CD14-positive monocyte (primary cell): ENCODE measurements at regions not wholly inside any gene's neighbourhood (a gene's known extent, or its start where the extent isn't known, plus 50 kb on each side); places are given as distances from the start of the nearest gene placed in this dataset.

Experiments
- DNase-seq, 3 donors: peaks; one replicate each; pipeline ENCODE4 v3.0.0-alpha.2; 2011 to 2022
- H2AFZ ChIP-seq: 2 replicates; pipeline ENCODE4 v1.6.0; 2012; ENCODE audit warnings: mild to moderate bottlenecking, low read depth, low read length, inconsistent platforms; ENCODE audit not compliant: insufficient read depth, poor library complexity, severe bottlenecking
- H3K27ac ChIP-seq, 2 donors: 1 replicate in 1 of 2; 2 replicates in 1 of 2; pipeline ENCODE4 v1.5.1; 2012 to 2013; ENCODE audit warnings: low read length in 2 of 2, control low read depth in 1 of 2, inconsistent platforms in 1 of 2, low read depth in 1 of 2, mild to moderate bottlenecking in 1 of 2
- H3K27me3 ChIP-seq, 2 donors: one replicate each; pipeline versions ENCODE4 v1.6.0 to v1.6.1; 2011 to 2013; ENCODE audit warnings: low read length in 2 of 2; ENCODE audit not compliant: control insufficient read depth in 2 of 2, insufficient read depth in 2 of 2
- H3K36me3 ChIP-seq, 2 donors: replicated peaks in 1 of 2; 1 replicate in 1 of 2; 2 replicates in 1 of 2; pipeline versions ENCODE4 v1.5.1 to v1.6.1; 2012 to 2013; ENCODE audit warnings: low read length in 2 of 2, control low read depth in 1 of 2, inconsistent platforms in 1 of 2, mild to moderate bottlenecking in 1 of 2; ENCODE audit not compliant: insufficient read depth in 2 of 2, control insufficient read depth in 1 of 2
- H3K4me1 ChIP-seq, 2 donors: 1 replicate in 1 of 2; 2 replicates in 1 of 2; pipeline versions ENCODE4 v1.5.1 to v1.6.1; 2012 to 2013; ENCODE audit warnings: low read length in 2 of 2, control low read depth in 1 of 2, inconsistent platforms in 1 of 2, mild to moderate bottlenecking in 1 of 2, moderate library complexity in 1 of 2; ENCODE audit not compliant: insufficient read depth in 2 of 2, control insufficient read depth in 1 of 2
- H3K4me2 ChIP-seq: replicated peaks from 2 replicates; pipeline ENCODE3; 2012; ENCODE audit warnings: low read length, moderate library complexity, mild to moderate bottlenecking; ENCODE audit not compliant: poor library complexity, severe bottlenecking; ENCODE audit errors: extremely low read depth
- H3K4me3 ChIP-seq, 3 experiments: fragments of 200-600 bp in 1 of 3; sonication (generic) in 1 of 3; replicated peaks in 1 of 3; 1 replicate in 2 of 3; 2 replicates in 1 of 3; pipeline ENCODE4 v1.5.1; 2011 to 2013; ENCODE audit warnings: low read length in 3 of 3, mild to moderate bottlenecking in 3 of 3, control low read depth in 2 of 3, low read depth in 2 of 3, inconsistent platforms in 1 of 3, moderate library complexity in 1 of 3
- H3K79me2 ChIP-seq: 2 replicates; pipeline ENCODE4 v1.6.0; 2012; ENCODE audit warnings: mild to moderate bottlenecking, control low read depth, inconsistent platforms, low read length, moderate library complexity; ENCODE audit not compliant: insufficient read depth
- H3K9ac ChIP-seq: 2 replicates; pipeline ENCODE4 v1.6.0; 2017; ENCODE audit warnings: low read length, mild to moderate bottlenecking; ENCODE audit not compliant: insufficient read depth, poor library complexity, severe bottlenecking
- H3K9me3 ChIP-seq, 2 donors: replicated peaks in 1 of 2; 1 replicate in 1 of 2; 2 replicates in 1 of 2; pipeline versions ENCODE4 v1.5.1 to v1.6.1; 2012 to 2013; ENCODE audit warnings: low read length in 2 of 2, control low read depth in 1 of 2; ENCODE audit not compliant: control insufficient read depth in 1 of 2, insufficient read depth in 1 of 2
- H4K20me1 ChIP-seq: 2 replicates; pipeline ENCODE4 v1.6.0; 2012; ENCODE audit warnings: mild to moderate bottlenecking, low read length, control low read depth, moderate library complexity; ENCODE audit not compliant: insufficient read depth
- H3K27ac Mint-ChIP-seq, 7 donors: one replicate each; pipeline ENCODE4 v1.8.0; 2020; ENCODE audit warnings: mild to moderate bottlenecking in 7 of 7, mixed read lengths in 7 of 7, moderate library complexity in 6 of 7, inconsistent platforms in 2 of 7
- H3K27me3 Mint-ChIP-seq, 3 donors: one replicate each; pipeline ENCODE4 v1.8.0; 2021 to 2022; ENCODE audit warnings: low read depth in 3 of 3, mild to moderate bottlenecking in 3 of 3, mixed read lengths in 3 of 3, moderate library complexity in 3 of 3, inconsistent platforms in 1 of 3
- H3K36me3 Mint-ChIP-seq, 2 donors: one replicate each; pipeline ENCODE4 v1.8.0; 2020; ENCODE audit warnings: mixed read lengths in 2 of 2, inconsistent platforms in 1 of 2, mild to moderate bottlenecking in 1 of 2
- H3K4me1 Mint-ChIP-seq: one replicate; pipeline ENCODE4 v1.8.0; 2020; ENCODE audit warnings: mild to moderate bottlenecking, mixed read lengths
- H3K4me3 Mint-ChIP-seq, 2 donors: one replicate each; pipeline ENCODE4 v1.8.0; 2020; ENCODE audit warnings: mild to moderate bottlenecking in 2 of 2, mixed read lengths in 2 of 2, moderate library complexity in 1 of 2
- H3K9me3 Mint-ChIP-seq, 7 donors: one replicate each; pipeline ENCODE4 v1.8.0; 2020 to 2022; ENCODE audit warnings: mixed read lengths in 7 of 7, mild to moderate bottlenecking in 6 of 7, moderate library complexity in 6 of 7, inconsistent platforms in 2 of 7
- CTCF ChIP-seq: fragments of 200-600 bp; IDR thresholded peaks from one replicate; pipeline ENCODE4 v1.8.0; 2022; ENCODE audit warnings: antibody characterized with exemption, mild to moderate bottlenecking
- WGBS: methylation state at CpG from one replicate; pipeline ENCODE4 v1.1.5; 2013; ENCODE audit warnings: missing lambda C conversion rate; ENCODE audit not compliant: insufficient coverage; 5-methylcytosine and 5-hydroxymethylcytosine counted together
- intact Hi-C, 2 donors: fragments of 100-400 bp; cut with micrococcal nuclease; formaldehyde crosslinking; loops; one replicate each; pipeline versions ENCODE4 v1.15.0 to v1.15.1; 2023

- no peak overlapping the region for H3K27ac ChIP-seq
- intact Hi-C loops = no loop called here
- no peaks in the 10 kb centered on the region for H3K36me3 ChIP-seq
- H3K9ac ChIP-seq = no peak overlapping the region
- no peaks in the 10 kb centered on the region for H3K9me3 ChIP-seq
- H3K27ac Mint-ChIP-seq = no peak overlapping the region
- no peaks in the 10 kb centered on the region for H3K9me3 Mint-ChIP-seq
- no peak overlapping the region for H3K4me2 ChIP-seq
- H2AFZ ChIP-seq = no peak overlapping the region
- no peaks in the 10 kb centered on the region for H3K79me2 ChIP-seq
- peaks cover 0 to 3% (median 2%) of the 10 kb centered on the region in 3 donors for H3K27me3 Mint-ChIP-seq
- H3K4me1 ChIP-seq = no peaks in the 10 kb centered on the region
- no peaks in the 10 kb centered on the region for H3K4me1 Mint-ChIP-seq
- no peaks in the 10 kb centered on the region for H4K20me1 ChIP-seq
- no peak for TF ChIP-seq CTCF
- no peak overlapping the region for H3K4me3 ChIP-seq
- H3K4me3 Mint-ChIP-seq = no peak overlapping the region
- DNase-seq = no peak
- H3K36me3 Mint-ChIP-seq = no peaks in the 10 kb centered on the region
- H3K27me3 ChIP-seq = no peaks in the 10 kb centered on the region
Observed at GRCh38 chr14:65943150-65943549, 530.6 kb downstream of the FUT8 start.

GRCh38 chr14:65943916-65944410 is 531.4 kb downstream of the FUT8 start:
- WGBS = 80% methylated on average over 1 of the region's 5 CpGs
- Histone ChIP-seq H3K79me2 (no peaks in the 10 kb centered on the region), H4K20me1 (no peaks in the 10 kb centered on the region), H3K4me1 (no peaks in the 10 kb centered on the region), H3K4me3 (no peak overlapping the region), H3K27me3 (no peaks in the 10 kb centered on the region), H3K9ac (no peak overlapping the region), H3K9me3 (no peaks in the 10 kb centered on the region), H3K36me3 (no peaks in the 10 kb centered on the region), H2AFZ (no peak overlapping the region), H3K27ac (no peak overlapping the region), H3K4me2 (no peak overlapping the region)
- no peak for DNase-seq
- no peaks in the 10 kb centered on the region for H3K4me1 Mint-ChIP-seq
- no peaks in the 10 kb centered on the region for H3K36me3 Mint-ChIP-seq
- H3K4me3 Mint-ChIP-seq = no peak overlapping the region
- H3K27ac Mint-ChIP-seq = no peak overlapping the region
- intact Hi-C loops = no loop called here
- H3K9me3 Mint-ChIP-seq = no peaks in the 10 kb centered on the region
- no peak for TF ChIP-seq CTCF
- peaks cover 0 to 5% (median 2%) of the 10 kb centered on the region in 3 donors for H3K27me3 Mint-ChIP-seq
